ENCODE measurements at regions not wholly inside any gene's neighbourhood (a gene's known extent, or its start where the extent isn't known, plus 50 kb on each side); places are given as distances from the start of the nearest gene placed in this dataset.
"Not testable (repeated sequence)": the region's sequence is repeated elsewhere in the genome, so short reads cannot be mapped to it uniquely, and the experiment has no call there.

GRCh38 chr3:48101301-48101650 lies 85.1 kb upstream of the MAP4 start:
- not testable (repeated sequence) for DNase-seq

- DNase-seq = no peak
Observed at GRCh38 chr3:48092270-48092669, 76.1 kb upstream of the MAP4 start.

DNA sequence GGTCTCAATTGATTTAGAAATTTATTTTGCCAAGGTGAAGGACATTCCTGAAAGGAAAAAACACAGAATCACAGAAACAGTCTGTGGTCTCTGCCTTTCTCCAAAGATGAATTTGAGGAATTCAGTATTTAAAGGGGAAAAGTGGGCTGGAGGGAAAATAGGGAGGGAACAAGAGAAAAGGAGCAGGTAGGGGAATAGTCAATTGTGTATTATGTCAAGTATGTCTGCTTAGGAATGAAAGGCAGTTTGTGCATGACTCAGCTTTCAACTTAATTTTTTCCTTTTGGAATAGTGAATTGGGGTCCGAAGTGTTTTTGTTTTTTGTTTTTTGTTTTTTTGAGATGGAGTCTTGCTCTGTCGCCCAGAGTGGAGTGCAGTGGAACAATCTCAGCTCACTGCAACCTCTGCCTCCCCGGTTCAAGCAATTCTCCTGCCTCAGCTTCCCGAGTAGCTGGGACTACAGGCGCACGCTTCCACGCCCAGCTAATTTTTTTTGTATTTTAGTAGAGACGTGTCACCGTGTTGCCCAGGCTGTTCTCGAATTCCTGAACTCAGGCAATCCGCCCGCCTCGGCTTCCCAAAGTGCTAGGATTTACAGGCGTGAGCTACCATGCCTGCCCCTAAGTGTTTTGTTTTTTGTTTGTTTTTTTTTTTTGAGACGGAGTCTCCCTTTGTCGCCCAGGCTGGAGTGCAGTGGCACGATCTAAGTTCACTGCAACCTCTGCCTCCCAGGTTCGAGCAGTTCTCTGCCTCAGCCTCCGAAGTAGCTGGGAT lies 74.1 kb upstream of the MAP4 start:
- peak; percentile 2 for DNase-seq

- DNase-seq = peak; percentile 96
Observed at GRCh38 chr3:48088749-48089466, 72.7 kb upstream of the MAP4 start.

DNA sequence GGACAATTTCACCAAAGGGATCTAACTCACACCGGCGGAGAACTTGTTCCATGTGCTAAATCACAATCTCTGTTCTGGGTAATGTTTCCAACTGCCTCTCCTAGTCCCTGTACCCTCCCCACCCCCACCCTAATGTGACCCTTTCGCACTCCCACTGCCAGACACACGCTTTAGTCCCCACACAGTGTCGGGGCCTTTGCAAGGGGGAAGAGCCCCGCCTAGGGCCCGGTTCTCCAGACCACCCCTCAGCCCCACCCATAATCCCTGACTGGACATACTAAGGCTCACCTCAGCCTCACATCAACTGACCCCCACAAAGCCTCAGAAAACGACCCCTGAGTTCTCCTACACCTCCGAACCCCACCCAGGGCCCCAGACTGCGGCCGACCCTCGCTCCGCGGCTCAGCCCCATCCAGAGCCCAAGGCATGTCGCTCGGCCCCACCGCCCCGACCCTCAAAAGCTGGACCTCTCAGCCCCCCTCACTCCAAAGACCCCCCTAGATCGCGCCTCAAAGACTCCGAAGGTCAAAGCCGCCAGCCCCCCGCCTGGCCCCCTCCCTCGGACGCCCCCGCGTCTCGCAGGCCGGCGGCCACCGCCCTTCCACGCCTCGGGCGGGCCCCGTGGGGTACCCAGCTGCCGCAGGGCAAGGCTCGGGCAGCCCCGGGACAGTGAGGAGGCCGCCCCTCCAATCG lies 72.0 kb upstream of the MAP4 start:
- peak; percentile 47 for DNase-seq

DNA sequence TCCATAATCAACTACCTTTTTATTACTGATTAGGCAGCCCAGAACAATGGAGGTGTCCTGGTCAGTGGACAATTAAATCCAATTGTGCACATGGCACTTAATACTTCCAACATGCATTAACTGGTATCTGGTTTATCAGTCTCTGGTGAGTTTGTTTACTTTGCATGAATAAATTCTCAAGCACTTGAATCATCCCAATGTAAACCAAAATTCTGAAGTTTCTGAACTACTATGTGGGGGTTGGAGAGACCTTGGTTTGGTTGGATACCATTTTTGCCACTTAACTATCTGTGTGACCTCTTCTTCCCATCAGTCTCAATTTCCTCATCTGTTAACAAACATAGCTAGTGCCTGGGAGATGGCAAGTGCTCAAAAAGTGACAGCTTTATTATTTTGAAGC lies 70.5 kb upstream of the MAP4 start:
- DNase-seq = no peak

DNA sequence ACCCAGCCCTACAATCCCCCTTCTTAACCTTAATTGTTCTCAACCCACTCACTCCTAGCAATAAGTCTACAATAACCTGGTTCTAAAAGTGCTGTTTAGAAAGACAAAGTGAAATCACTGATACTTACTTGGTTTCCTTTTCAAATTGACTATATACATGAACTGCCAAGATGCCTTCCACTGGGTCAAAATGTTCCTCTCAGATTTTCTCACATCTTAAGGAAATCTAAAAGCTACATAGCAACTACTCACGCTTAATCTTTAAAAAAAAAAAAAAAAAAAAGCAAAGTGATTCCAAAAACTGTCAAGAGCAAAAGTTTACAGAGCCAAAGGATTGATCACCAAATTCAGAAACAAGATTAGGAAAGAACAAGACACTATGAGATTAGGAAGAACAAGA lies 68.7 kb upstream of the MAP4 start:
- DNase-seq = no peak

DNA sequence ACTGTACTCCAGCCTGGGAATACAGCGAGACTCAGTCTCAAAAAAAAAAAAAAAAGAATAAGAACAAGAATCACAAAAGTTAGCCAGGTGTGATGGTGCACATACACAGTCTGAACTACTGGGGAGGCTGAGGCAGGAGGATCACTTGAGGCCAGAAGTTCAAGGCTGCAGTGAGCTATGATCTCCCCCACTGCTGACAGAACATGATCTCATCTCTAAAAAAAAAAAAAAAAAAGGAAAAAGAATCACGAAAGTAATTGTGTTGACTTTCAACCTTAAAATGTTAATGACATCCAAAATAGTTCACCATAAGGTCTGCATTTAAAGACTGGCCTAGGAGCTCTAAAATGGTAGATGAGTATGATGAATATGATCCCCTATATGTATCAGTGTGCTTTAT lies 68.0 kb upstream of the MAP4 start:
- DNase-seq = no peak

- DNase-seq = no peak
Observed at GRCh38 chr3:48082580-48083184, 66.5 kb upstream of the MAP4 start.

GRCh38 chr3:48077815-48078214 lies 61.6 kb upstream of the MAP4 start:
- DNase-seq = no peak

DNA sequence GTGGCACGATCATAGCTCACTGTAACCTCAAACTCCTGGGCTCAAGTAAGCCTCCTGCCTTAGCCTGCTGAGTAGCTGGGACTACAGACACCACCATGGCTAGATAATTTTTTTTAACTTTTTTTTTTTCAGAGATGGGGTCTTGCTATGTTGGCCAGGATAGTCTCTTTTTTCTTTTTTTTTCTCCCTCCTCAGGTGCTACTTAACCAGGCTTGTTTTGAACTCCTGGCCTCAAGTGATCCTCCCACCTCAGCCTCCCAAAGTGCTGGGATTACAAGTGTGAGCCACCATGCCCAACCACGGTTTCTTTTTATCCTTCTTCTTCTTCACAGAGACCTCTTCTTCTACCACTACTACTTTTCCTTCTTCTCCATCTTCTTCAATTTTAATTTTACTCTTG lies 53.8 kb upstream of the MAP4 start:
- DNase-seq = no peak

DNA sequence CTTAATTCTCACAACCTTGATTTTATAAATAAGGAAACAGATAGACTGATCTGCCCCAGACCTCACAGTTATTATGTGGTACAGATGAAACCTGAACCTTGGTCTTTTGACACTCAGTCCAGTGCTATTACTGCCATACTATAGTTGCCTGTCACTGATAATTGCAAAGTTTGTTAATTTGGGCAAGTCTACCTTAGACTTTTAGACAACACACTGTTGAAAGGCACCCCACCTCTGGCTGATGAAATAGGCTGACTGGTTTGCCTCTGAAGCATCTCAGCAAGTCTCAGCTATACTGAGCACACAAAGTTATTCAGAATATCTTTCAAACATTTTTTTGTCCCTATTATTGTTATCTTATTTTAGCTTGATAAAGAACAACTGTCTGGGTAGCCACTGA lies 53.1 kb upstream of the MAP4 start:
- DNase-seq = peak; percentile 7

GRCh38 chr3:48068886-48069285 lies 52.7 kb upstream of the MAP4 start:
- no peak for DNase-seq

GRCh38 chr3:48068320-48068719 lies 52.1 kb upstream of the MAP4 start:
- not testable (repeated sequence) for DNase-seq

GRCh38 chr3:48067271-48067670 lies 51.1 kb upstream of the MAP4 start:
- DNase-seq = no peak

Measured in NCI-H69 (cell line).